T-helper 1 cell (primary cell): ENCODE measurements at regions not wholly inside any gene's neighbourhood (a gene's known extent, or its start where the extent isn't known, plus 50 kb on each side); places are given as distances from the start of the nearest gene placed in this dataset.

Source experiments
- DNase-seq, 5 donors: peaks; one replicate each; pipeline ENCODE4 v3.0.0-alpha.2; 2012 to 2020

DNA sequence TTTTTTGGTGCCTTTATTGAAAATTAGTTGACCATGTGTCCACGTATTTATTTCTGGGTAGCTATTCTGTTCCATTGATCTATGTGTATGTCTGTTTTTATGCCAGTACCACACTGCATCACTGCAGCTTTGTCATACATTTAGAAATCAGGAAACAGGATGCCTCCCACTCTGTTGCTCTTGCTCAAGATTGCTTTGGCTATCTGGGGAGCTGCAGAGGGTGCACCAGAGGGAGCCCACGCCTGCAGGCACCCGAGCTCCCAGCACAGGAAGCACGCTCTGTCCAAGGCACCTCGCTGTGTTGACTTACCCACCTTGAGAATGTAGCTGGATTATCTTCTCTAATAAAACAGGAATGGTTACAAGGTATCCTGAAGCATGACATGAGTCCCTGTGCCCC lies 301.7 kb downstream of the TCERG1L start:
- no peak for DNase-seq

- DNase-seq, result no peak
Observed at GRCh38 chr10:131010965-131011575, 300.5 kb downstream of the TCERG1L start.

DNA sequence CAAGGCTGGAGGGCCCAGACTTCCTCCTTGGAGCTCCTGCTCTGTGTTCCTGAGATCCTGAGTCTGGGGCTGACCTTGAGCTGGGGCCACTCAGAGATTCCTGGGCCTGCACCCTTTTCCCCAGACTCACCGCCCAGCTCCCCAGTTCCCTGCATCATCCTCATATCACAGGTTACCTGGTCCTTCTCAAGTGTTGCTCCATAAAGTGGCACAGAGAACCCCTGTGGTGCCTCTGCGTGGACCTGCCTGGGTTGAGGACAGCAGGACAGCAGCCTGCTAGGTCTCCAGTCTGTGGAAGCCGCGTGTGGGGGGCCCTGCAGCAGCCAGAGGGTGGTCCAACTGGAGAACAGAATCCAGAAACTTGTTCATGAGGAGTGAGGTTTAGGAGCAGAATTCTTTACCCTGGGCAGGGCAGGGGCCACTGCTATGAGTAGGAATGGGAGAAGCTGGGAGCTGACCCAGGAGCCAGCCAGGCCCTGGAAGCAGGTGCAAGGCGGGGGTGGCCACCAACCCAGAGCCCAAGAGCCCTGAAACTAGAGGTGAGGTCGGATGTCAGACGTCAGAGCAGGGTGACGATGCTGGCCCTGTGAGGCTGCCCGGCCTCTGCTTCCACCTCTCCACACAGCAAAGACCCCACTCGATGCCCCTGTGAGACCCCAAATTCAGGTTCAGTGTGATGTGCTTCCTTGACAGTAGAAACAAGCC lies 299.4 kb downstream of the TCERG1L start:
- no peak for DNase-seq

- no peak for DNase-seq
Observed at GRCh38 chr10:131012641-131012985, 298.9 kb downstream of the TCERG1L start.

DNA sequence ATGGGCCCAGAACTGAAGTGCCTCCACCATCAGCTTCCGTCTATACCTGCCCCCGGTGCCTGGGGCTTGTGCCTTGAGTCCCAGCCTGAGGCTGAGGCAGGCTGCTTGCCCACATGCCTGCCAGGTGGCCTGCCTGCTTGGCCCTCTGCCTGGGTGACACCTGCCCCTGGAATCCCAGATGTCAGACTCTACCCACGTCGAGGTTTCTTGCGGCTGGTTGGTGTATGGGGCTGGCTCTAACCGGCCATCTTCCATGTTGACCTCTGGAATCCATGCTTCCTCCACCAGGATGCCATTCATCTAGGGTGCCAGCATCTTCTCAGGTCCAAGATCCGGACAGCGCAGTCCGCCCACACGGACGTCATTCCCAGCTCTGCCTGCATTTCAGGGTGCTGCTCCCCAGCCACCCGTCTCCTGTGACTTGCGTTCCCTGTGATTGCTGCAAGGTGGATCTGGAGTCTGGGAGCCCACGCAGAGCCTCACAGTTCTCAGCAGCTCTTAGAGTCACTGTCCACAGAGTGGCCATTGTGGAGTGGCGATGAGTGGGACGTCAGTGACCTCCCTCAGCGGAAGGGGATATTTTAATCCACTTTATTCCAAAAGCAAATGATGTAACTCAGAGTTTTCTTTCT lies 298.1 kb downstream of the TCERG1L start:
- no peak for DNase-seq

DNA sequence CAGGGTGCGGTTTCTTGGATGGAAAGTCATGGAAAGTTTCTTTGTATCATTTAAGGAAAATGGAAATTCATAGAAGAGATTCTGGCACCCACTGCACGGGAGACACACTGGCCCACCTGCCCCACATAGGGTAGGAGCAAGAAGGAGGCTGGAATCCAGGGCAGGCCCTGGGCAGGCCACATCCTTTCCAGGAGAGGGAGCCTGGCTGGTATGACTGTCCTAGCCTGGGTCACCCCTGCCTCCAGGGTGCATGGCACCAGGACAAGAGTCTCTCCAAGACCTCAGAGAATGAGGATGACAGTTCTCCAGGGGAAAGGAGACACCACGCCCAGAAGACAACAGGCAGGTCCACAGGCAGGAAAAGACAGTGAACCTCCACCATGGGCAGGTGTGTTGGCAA lies 297.2 kb downstream of the TCERG1L start:
- no peak for DNase-seq

- no peak for DNase-seq
Observed at GRCh38 chr10:131015271-131015670, 296.2 kb downstream of the TCERG1L start.

DNA sequence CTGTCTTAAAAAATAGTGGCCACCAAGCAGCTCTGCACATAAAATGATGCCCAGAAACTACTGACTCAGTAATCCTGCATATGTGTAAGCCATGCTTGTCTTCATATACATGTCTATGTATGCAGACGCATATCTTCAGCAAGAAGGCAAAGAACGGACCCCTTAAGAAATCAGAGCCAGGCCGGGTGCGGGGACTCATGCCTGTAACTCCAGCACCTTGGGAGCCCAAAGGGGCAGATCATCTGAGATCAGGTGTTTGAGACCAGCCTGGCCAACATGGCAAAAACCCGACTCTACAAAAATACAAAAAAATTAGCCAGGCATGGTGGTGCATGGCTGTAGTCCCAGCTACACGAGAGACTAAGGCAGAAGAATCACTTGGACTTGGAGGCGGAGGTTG lies 295.0 kb downstream of the TCERG1L start:
- DNase-seq, result no peak

DNA sequence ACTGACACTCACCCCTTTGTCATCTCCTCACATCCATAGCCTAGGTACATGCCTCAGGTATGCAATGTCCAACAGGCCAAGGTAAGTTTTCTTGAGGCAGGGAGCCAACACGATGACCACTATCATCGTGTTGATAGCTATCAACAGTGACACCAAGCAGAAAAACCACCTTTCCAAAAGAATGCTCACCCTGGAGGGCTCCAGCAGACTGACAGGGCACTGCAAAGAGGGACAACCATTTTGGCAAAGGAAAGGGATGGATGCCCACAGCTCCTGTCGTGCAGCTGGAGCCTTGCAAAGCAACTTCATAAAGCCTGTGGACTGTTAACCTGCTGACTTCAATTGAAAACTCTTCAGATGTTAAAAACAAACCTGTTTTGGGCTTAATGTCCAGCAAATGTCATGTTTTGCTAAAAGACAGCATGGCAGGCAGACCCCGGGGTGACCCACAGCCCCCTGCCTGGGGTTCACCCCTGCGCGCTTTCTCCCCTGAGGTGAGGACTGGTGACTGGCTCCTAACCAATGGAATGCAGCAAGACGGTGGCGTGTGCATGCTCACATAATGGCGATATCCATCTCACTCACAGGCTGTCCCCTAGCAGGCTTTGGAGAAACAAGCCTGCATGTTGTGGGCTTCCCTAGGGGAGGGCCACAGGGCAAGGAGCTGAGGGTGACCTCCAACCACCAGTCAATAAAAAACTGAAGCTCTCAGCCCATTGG lies 293.8 kb downstream of the TCERG1L start:
- no peak for DNase-seq

- DNase-seq, result no peak
Observed at GRCh38 chr10:131018886-131019500, 292.5 kb downstream of the TCERG1L start.

DNA sequence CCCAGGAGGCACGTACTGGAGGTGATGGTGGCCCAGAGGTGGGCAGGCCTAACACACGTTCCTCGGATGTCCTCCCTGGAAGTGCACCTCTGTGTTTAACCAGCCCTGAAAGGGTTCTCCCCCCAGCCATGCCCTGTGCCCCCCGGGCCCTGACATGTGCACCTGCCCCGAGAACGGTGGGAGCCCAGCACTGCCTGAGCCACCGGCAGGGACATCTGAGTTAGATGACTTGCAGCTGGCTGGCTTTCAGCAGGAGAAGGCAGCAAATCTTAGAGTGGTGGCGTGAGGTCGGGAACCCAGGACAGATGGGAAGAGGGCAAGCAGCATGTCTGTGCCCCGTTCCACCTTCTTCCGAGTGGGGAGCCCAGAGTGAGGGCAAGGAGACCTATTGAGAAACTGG lies 291.8 kb downstream of the TCERG1L start:
- no peak for DNase-seq

DNA sequence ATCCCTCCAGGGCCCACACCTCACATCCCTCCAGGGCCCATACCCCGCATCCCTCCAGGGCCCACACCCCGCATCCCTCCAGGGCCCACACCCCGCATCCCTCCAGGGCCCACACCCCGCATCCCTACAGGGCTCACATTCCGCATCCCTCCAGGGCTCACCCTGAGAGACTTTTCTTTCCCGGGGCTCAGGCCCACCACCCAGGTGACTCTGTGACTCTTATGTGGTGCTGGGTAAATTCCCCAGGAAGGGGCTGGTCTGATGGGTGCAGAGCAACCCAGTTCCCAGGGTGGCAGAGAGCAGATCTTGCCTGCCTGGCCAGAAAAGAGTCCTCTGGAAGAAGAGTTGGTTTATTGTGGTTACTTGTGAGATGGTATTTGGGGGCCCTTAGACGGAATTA lies 290.7 kb downstream of the TCERG1L start:
- DNase-seq, result no peak

DNA sequence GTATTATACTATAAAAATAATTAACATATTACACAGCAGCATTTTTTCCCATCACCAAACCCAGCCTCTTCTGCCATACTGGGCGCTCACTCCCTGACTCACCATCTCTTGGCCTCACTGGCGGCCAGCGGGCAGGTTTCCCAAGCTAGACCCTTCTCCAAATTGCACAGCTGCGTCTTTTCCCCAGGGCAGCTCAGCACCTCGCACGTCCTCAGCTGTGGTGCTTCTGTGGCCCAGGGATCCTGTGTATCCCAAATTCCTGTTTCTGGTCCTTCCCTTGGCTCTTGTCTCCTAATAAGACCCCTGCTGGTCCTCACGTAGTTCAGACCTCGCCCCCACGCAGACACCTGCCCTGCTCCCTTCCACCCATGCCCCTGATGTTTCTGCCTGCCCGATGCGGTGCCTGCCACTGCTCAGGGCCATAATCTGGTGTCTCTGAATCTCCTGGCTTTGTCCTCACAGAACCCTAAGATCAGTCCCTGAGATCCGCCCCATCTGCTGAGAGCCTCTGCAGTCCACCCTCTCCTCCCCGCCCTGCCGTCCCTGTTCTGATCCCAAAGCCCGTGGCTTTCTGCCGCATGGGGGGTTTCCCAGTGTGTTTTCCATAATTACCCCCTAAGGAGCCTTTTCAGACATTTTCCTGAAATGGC lies 290.1 kb downstream of the TCERG1L start:
- DNase-seq, result no peak

DNA sequence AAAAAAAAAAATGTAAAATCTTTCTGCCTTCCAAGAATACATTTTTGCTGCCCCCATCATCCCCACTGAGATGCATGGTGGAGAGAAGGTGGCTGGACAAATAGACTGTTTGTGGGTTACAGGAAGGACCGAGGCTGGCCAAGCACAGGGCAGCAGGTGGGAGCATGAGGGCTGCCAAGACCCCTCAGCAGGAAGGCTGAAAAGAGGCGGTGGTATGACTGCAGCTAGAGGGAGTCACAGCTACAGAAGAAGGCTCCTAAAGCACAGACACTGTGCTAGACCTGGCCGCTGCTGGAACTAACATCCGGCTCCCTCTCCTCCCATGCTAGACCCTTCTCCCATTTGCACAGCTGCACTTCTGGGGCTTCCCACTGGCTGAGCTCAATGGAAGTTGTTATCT lies 289.6 kb downstream of the TCERG1L start:
- DNase-seq, result no peak

DNA sequence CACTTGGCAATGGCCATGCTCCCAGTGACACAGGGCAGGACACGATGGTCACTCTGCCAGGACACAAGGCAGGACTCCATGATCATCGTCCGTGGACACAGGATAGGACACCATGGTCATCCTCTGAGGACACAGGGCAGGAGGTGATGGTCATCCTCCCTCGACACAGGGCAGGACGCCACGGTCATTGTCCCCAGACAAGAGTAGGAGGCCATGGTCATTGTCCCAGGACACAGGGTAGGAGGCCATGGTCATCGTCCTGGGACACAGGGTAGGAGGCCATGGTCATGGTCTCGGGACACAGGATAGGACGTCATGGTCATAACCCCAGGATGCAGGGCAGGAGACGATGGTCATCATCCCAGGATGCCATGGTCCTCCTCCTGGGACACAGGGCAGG lies 289.2 kb downstream of the TCERG1L start:
- DNase-seq, result no peak

DNA sequence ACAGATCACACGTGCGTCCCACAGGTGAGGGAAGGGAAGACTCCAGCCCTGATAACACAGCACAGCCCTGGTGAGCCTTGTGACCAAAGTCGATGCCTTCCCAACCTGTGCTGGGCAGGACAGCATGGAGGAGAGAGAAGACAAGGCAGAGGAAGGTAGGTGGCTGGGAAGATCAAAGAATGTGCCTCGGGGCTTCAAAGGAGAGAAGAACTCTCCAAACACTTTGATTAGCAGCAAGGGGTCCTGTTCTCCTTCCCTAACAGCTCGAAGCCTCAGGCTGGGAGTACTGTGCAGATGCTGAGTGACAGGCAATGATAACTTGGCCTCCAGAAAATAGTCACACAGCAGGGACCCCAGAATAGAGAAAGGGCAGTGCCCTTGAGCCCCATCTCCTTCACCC lies 288.5 kb downstream of the TCERG1L start:
- no peak for DNase-seq

DNA sequence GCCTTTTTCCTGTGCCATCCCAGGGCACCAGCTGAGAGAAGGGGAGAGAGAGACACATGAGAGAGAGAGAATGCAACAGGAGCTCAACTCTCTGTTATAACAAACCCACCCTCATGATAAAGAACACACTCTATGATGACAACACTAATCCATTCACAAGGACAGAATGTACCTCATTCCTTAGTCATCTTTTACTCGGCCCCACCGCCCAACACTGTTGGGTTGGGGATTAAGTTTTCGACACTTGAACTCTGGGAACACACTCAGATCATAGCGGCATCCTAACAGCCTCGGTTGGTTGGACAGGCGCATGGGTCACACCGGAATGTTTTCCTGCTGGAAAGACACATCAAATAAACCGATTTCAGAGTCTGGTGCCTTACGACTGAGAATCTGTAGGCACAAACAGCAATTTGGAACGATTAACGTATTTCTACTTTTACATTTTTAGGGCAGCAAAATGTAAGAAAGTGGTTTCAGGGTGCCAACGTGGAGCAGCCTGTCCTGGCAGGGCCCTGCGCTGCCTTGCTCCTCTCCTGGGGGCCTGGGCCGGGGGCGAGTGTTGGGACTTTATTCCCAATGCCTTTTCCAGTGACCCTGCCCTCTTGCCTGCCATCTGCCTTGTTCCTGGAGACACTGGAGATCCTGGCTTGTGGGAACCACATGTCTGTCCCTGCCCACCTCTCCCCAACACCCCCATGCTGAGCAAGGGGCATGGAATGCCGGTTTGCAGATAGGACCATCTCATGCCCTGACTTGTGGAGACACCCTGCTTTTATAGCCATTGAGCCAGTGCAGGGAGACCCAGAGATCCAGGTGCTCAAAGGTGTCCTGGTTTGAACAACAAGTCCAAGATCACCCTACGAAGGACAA lies 287.0 kb downstream of the TCERG1L start:
- DNase-seq, result no peak

GRCh38 chr10:131025333-131025732 lies 286.2 kb downstream of the TCERG1L start:
- DNase-seq, result no peak

DNA sequence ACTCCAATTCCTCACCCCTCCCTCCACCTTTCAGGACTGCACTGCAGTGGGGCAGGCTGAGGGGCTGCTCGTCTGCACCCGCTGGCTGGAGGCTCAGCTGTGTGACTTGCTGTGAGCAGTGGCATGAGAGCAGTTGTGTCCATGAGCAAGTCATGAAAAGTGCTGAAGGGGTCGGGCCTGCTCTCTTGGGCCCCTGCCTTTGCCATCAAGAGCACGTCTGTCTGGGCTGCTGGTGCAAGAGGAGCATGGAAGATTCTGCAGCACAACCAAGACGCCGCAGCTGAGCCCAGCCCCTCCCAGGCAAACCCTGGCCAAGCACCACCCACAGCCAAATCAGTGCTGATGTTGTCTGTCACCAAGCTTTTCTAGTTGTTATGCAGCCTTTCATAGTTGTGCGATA lies 284.3 kb downstream of the TCERG1L start:
- no peak for DNase-seq

GRCh38 chr10:131031346-131031745 lies 280.2 kb downstream of the TCERG1L start:
- no peak for DNase-seq

DNA sequence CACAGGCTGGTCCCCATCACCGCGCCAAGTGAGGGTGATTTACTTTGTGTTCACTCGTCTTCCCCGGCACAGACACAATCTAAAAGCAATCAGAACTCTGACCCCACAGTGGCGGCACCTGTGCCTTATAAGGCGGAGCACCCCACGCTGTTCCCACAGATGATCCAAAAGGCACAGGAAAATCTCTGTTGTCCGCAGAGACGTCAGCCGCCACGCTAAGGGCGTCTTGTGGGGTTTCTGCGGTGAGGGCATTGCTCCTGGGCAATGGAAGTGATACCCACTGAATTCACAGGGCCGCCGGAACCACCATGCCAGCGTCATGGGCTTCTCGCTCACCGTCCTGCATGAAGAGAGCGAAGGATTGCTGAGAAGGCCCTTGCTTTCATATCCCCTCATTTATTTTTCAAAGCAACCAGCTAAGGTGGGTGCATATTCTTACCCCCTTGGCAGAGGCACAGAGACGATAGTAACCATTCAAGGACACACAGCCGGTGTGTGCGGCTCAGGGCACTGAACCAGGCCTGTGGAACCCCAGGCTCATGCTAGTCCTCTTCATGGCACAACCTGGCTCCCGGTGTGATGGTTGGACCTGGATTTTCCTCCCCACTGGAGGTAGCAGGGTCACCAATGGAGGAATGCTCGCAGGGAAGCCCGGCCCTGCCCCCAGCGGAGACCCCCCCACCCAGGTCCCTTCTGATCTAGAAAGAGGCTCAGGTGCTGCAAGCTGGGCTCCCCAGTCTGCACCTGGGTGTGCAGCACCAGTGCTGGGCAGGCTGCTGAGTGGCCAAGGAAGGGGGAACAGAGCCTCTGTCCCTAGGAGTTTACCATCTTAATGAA lies 279.0 kb downstream of the TCERG1L start:
- no peak for DNase-seq
